HEK293 (cell line): ENCODE measurements at regions not wholly inside any gene's neighbourhood (a gene's known extent, or its start where the extent isn't known, plus 50 kb on each side); places are given as distances from the start of the nearest gene placed in this dataset.

Source experiments
- CTCF ChIA-PET: fragments of 350-600 bp; formaldehyde crosslinking; extraction: SDS; loops from one replicate; lab custom pipeline; 2021; ENCODE audit warnings: antibody characterized with exemption; lab: Yijun Ruan, JAX
- POLR2A ChIA-PET: fragments of 300-600 bp; formaldehyde crosslinking; extraction: SDS; loops from one replicate; lab custom pipeline; 2020; ENCODE audit warnings: antibody characterized with exemption, inconsistent platforms; lab: Yijun Ruan, JAX
- H3K27ac ChIP-seq: fragments of 200-500 bp; sonication (Bioruptor generic); 2 replicates; pipeline ENCODE4 v1.5.1; 2014; ENCODE audit warnings: low read depth, low read length, control low read depth, inconsistent platforms; ENCODE audit errors: extremely low read depth
- H3K36me3 ChIP-seq, 2 experiments: fragments of 200-500 bp in 1 of 2; sonication (Bioruptor generic) in 1 of 2; 1 replicate in 1 of 2; 2 replicates in 1 of 2; pipeline ENCODE4 v1.5.1; 2014 to 2017; ENCODE audit warnings: inconsistent platforms in 2 of 2, low read length in 2 of 2; ENCODE audit not compliant: control insufficient read depth in 2 of 2, insufficient read depth in 1 of 2
- H3K4me1 ChIP-seq: fragments of 200-500 bp; sonication (Bioruptor generic); 2 replicates; pipeline ENCODE4 v1.5.1; 2014; ENCODE audit warnings: mild to moderate bottlenecking, low read length, inconsistent platforms; ENCODE audit not compliant: control insufficient read depth, insufficient read depth
- H3K4me3 ChIP-seq: 2 replicates; pipeline ENCODE4 v1.5.1; 2011; ENCODE audit warnings: low read depth, mild to moderate bottlenecking, control low read depth, low read length, moderate library complexity
- H3K9me3 ChIP-seq: fragments of 200-500 bp; sonication (Bioruptor generic); 2 replicates; pipeline ENCODE4 v1.5.1; 2014; ENCODE audit warnings: low read depth, low read length, inconsistent platforms; ENCODE audit not compliant: control insufficient read depth, insufficient read depth
- GLI4 ChIP-seq: fragments of 450-650 bp; formaldehyde crosslinking; IDR thresholded peaks from 2 replicates; pipeline ENCODE4 v1.5.1; 2016; ENCODE audit warnings: missing biosample characterization, missing genetic modification characterization
- HOXA7 ChIP-seq: sonication (generic); formaldehyde crosslinking; IDR thresholded peaks from 2 replicates; pipeline ENCODE4 v1.8.1; 2022; ENCODE audit warnings: missing genetic modification reagents, borderline replicate concordance
- IKZF3 ChIP-seq: fragments of 450-650 bp; IDR thresholded peaks from 2 replicates; pipeline ENCODE4 v1.5.0; 2018; ENCODE audit warnings: missing biosample characterization, mild to moderate bottlenecking, missing genetic modification characterization, moderate library complexity
- INSM2 ChIP-seq: fragments of 450-650 bp; formaldehyde crosslinking; IDR thresholded peaks from 2 replicates; pipeline ENCODE4 v1.5.1; 2016; ENCODE audit warnings: missing biosample characterization, missing genetic modification characterization
- YY1 ChIP-seq: fragments of 450-650 bp; formaldehyde crosslinking; IDR thresholded peaks from 2 replicates; pipeline ENCODE4 v1.5.1; 2018; ENCODE audit warnings: missing biosample characterization, missing genetic modification characterization
- ZEB2 ChIP-seq: fragments of 450-650 bp; formaldehyde crosslinking; IDR thresholded peaks from 2 replicates; pipeline ENCODE4 v1.5.1; 2016; ENCODE audit warnings: missing biosample characterization, missing genetic modification characterization
- ZIC2 ChIP-seq: fragments of 450-650 bp; formaldehyde crosslinking; IDR thresholded peaks from 2 replicates; pipeline ENCODE4 v1.5.1; 2016; ENCODE audit warnings: missing biosample characterization, missing genetic modification characterization
- ZNF140 ChIP-seq: fragments of 450-650 bp; formaldehyde crosslinking; IDR thresholded peaks from 2 replicates; pipeline ENCODE4 v1.5.1; 2016; ENCODE audit warnings: missing biosample characterization, missing genetic modification characterization
- ZNF184 ChIP-seq: fragments of 450-650 bp; IDR thresholded peaks from 2 replicates; pipeline ENCODE4 v1.5.1; 2018; ENCODE audit warnings: missing biosample characterization, mild to moderate bottlenecking, missing genetic modification characterization
- ZNF214 ChIP-seq: fragments of 450-650 bp; formaldehyde crosslinking; IDR thresholded peaks from 2 replicates; pipeline ENCODE4 v1.5.1; 2017; ENCODE audit warnings: missing biosample characterization, mild to moderate bottlenecking, missing genetic modification characterization, borderline replicate concordance
- ZNF239 ChIP-seq: fragments of 450-650 bp; formaldehyde crosslinking; IDR thresholded peaks from 2 replicates; pipeline ENCODE4 v1.5.1; 2016; ENCODE audit warnings: missing biosample characterization, missing genetic modification characterization
- ZNF266 ChIP-seq: fragments of 450-650 bp; formaldehyde crosslinking; IDR thresholded peaks from 2 replicates; pipeline ENCODE4 v1.5.1; 2016; ENCODE audit warnings: missing biosample characterization, missing genetic modification characterization, low read depth
- ZNF335 ChIP-seq: fragments of 450-650 bp; formaldehyde crosslinking; conservative IDR thresholded peaks from 2 replicates; pipeline ENCODE4 v1.5.1; 2016; ENCODE audit warnings: missing biosample characterization, missing genetic modification characterization
- ZNF341 ChIP-seq: fragments of 450-650 bp; formaldehyde crosslinking; IDR thresholded peaks from 2 replicates; pipeline ENCODE4; 2016; ENCODE audit warnings: low read depth, missing biosample characterization, missing genetic modification characterization
- ZNF350 ChIP-seq: fragments of 450-650 bp; formaldehyde crosslinking; IDR thresholded peaks from 2 replicates; pipeline ENCODE4 v1.5.0; 2017; ENCODE audit warnings: missing biosample characterization, mild to moderate bottlenecking, missing genetic modification characterization
- ZNF473 ChIP-seq: fragments of 450-650 bp; formaldehyde crosslinking; IDR thresholded peaks from 2 replicates; pipeline ENCODE4 v1.5.1; 2017; ENCODE audit warnings: missing biosample characterization, missing genetic modification characterization
- ZNF610 ChIP-seq: fragments of 450-650 bp; formaldehyde crosslinking; IDR thresholded peaks from 2 replicates; pipeline ENCODE4 v1.5.1; 2016; ENCODE audit warnings: missing biosample characterization, missing genetic modification characterization, borderline replicate concordance
- ZNF623 ChIP-seq: fragments of 450-650 bp; formaldehyde crosslinking; IDR thresholded peaks from 2 replicates; pipeline ENCODE4 v1.5.1; 2016; ENCODE audit warnings: missing biosample characterization, missing genetic modification characterization
- ZNF664 ChIP-seq: fragments of 450-650 bp; formaldehyde crosslinking; IDR thresholded peaks from 2 replicates; pipeline ENCODE4 v1.5.1; 2016; ENCODE audit warnings: missing biosample characterization, missing genetic modification characterization
- ZNF701 ChIP-seq: fragments of 450-650 bp; formaldehyde crosslinking; IDR thresholded peaks from 2 replicates; pipeline ENCODE4 v1.5.1; 2016; ENCODE audit warnings: missing biosample characterization, missing genetic modification characterization
- ZXDB ChIP-seq: fragments of 450-650 bp; formaldehyde crosslinking; IDR thresholded peaks from 2 replicates; pipeline ENCODE4 v1.5.1; 2016; ENCODE audit warnings: missing biosample characterization, missing genetic modification characterization
- TF ChIP-seq, protein P1 (sequence below): fragments of 450-650 bp; formaldehyde crosslinking; IDR thresholded peaks from 2 replicates; pipeline ENCODE4 v1.5.1; 2016; ENCODE audit warnings: missing biosample characterization, missing genetic modification characterization
- TF ChIP-seq, protein P2 (sequence below): fragments of 450-650 bp; formaldehyde crosslinking; IDR thresholded peaks from 2 replicates; pipeline ENCODE4 v1.5.1; 2016; ENCODE audit warnings: missing biosample characterization, missing genetic modification characterization

GRCh38 chr11:98053851-98054250 lies 966.9 kb upstream of the CNTN5 start:
- CTCF ChIA-PET = no interaction called here
- H3K9me3 ChIP-seq = no peaks in the 10 kb centered on the region
- TF ChIP-seq ZNF214 (tag by site-specific recombination) (no peak), ZNF239 (tag by site-specific recombination) (no peak), INSM2 (tag by site-specific recombination) (no peak), ZXDB (tag by site-specific recombination) (no peak), ZNF610 (tag by site-specific recombination) (no peak)
- TF ChIP-seq, protein P1, sequence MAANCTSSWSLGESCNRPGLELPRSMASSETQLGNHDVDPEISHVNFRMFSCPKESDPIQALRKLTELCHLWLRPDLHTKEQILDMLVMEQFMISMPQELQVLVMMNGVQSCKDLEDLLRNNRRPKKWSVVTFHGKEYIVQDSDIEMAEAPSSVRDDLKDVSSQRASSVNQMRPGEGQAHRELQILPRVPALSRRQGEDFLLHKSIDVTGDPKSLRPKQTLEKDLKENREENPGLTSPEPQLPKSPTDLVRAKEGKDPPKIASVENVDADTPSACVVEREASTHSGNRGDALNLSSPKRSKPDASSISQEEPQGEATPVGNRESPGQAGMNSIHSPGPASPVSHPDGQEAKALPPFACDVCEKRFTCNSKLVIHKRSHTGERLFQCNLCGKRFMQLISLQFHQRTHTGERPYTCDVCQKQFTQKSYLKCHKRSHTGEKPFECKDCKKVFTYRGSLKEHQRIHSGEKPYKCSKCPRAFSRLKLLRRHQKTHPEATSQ (tag by site-specific recombination) = no peak
- H3K4me1 ChIP-seq = no peaks in the 10 kb centered on the region
- H3K27ac ChIP-seq = no peak overlapping the region
- H3K36me3 ChIP-seq = no peaks in the 10 kb centered on the region
- POLR2A ChIA-PET = no interaction called here
- H3K4me3 ChIP-seq = no peak overlapping the region

DNA sequence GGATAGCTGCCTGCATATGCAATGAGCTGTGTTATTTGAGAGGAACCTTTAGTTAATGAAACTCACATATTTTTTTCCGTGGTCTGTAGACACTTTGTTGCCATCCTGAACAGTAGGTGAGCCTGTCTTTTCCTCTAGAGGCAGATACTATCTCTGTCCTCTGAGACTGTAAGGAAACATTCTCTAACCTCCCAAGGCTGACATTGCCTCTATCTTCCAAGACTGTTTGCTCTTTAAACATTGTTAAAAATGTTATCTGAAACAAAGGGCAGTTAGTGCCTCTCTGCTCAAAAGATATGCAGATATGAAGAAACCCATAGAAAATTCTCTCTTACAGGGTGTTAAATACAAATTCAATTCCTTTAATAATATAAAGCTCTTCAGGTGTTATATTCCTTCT lies 963.8 kb upstream of the CNTN5 start:
- Histone ChIP-seq H3K27ac (no peak overlapping the region), H3K36me3 (no peaks in the 10 kb centered on the region), H3K4me3 (no peak overlapping the region), H3K4me1 (no peaks in the 10 kb centered on the region), H3K9me3 (no peaks in the 10 kb centered on the region)
- CTCF ChIA-PET = no interaction called here
- POLR2A ChIA-PET = no interaction called here
- no peak for TF ChIP-seq ZNF335
- no peak for TF ChIP-seq ZNF701 (tag by site-specific recombination)
- TF ChIP-seq ZNF341 (tag by site-specific recombination) = no peak
- TF ChIP-seq ZNF140 = no peak
- TF ChIP-seq ZNF184 (tag by site-specific recombination) = no peak
- no peak for TF ChIP-seq ZNF473 (tag by site-specific recombination)
- TF ChIP-seq, protein P2, sequence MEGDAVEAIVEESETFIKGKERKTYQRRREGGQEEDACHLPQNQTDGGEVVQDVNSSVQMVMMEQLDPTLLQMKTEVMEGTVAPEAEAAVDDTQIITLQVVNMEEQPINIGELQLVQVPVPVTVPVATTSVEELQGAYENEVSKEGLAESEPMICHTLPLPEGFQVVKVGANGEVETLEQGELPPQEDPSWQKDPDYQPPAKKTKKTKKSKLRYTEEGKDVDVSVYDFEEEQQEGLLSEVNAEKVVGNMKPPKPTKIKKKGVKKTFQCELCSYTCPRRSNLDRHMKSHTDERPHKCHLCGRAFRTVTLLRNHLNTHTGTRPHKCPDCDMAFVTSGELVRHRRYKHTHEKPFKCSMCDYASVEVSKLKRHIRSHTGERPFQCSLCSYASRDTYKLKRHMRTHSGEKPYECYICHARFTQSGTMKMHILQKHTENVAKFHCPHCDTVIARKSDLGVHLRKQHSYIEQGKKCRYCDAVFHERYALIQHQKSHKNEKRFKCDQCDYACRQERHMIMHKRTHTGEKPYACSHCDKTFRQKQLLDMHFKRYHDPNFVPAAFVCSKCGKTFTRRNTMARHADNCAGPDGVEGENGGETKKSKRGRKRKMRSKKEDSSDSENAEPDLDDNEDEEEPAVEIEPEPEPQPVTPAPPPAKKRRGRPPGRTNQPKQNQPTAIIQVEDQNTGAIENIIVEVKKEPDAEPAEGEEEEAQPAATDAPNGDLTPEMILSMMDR (tag by site-specific recombination) = no peak
- no peak for TF ChIP-seq YY1 (tag by site-specific recombination)
- TF ChIP-seq ZIC2 = no peak

GRCh38 chr11:98059488-98059887 lies 961.3 kb upstream of the CNTN5 start:
- CTCF ChIA-PET = no interaction called here

More at GRCh38 chr11:98059488-98059887, 961.3 kb upstream of the CNTN5 start:
- Histone ChIP-seq H3K9me3 (no peaks in the 10 kb centered on the region), H3K4me3 (no peak overlapping the region), H3K4me1 (no peaks in the 10 kb centered on the region), H3K36me3 (no peaks in the 10 kb centered on the region), H3K27ac (no peak overlapping the region)
- POLR2A ChIA-PET = no interaction called here
- no peak for TF ChIP-seq ZNF664 (tag by site-specific recombination)
- no peak for TF ChIP-seq GLI4
- no peak for TF ChIP-seq ZNF350 (tag by site-specific recombination)
- TF ChIP-seq ZEB2 = no peak
- TF ChIP-seq HOXA7 (CRISPR knock-in tag) = no peak
- no peak for TF ChIP-seq IKZF3
- TF ChIP-seq ZNF184 (tag by site-specific recombination) = no peak
- TF ChIP-seq ZNF623 (tag by site-specific recombination) = no peak
- no peak for TF ChIP-seq ZNF266 (tag by site-specific recombination)
